ENCODE measurements at regions not wholly inside any gene's neighbourhood (a gene's known extent, or its start where the extent isn't known, plus 50 kb on each side); places are given as distances from the start of the nearest gene placed in this dataset.

GRCh38 chr11:33610903-33611302 lies 89.7 kb downstream of the C11orf91 start:
- no peak for TF ChIP-seq POLR2A (IDR thresholded peaks at IDR 0.05)
- TF ChIP-seq CTCF (IDR thresholded peaks at IDR 0.05 in 4 of 5, conservative IDR thresholded peaks at IDR 0.05 in 1 of 5) = no peak

Data from gastrocnemius medialis (tissue), 4 donors.